KMS-11 (cell line): ENCODE measurements at regions not wholly inside any gene's neighbourhood (a gene's known extent, or its start where the extent isn't known, plus 50 kb on each side); places are given as distances from the start of the nearest gene placed in this dataset.

Experiments
- H2AFZ ChIP-seq: fragments of 200-600 bp; sonication (generic); 2 replicates; pipeline ENCODE4 v1.6.1; 2016; ENCODE audit warnings: antibody characterized with exemption, mixed run types, low read depth
- H3K27ac ChIP-seq: fragments of 200-600 bp; sonication (generic); 2 replicates; pipeline ENCODE4 v1.6.1; 2016; ENCODE audit warnings: mild to moderate bottlenecking, mixed run types
- H3K27me3 ChIP-seq: fragments of 200-600 bp; sonication (generic); 2 replicates; pipeline ENCODE4 v1.6.1; 2017; ENCODE audit warnings: mild to moderate bottlenecking, low read depth, mixed run types, moderate library complexity; ENCODE audit not compliant: insufficient read depth
- H3K36me3 ChIP-seq: fragments of 200-600 bp; sonication (generic); 2 replicates; pipeline ENCODE4 v1.6.1; 2017; ENCODE audit warnings: mild to moderate bottlenecking, mixed run types; ENCODE audit not compliant: insufficient read depth
- H3K4me1 ChIP-seq: fragments of 200-600 bp; sonication (generic); 2 replicates; pipeline ENCODE4 v1.6.1; 2016; ENCODE audit warnings: mild to moderate bottlenecking, low read depth, mixed run types; ENCODE audit not compliant: poor library complexity, severe bottlenecking
- H3K4me2 ChIP-seq: fragments of 200-600 bp; sonication (generic); 2 replicates; pipeline ENCODE4 v1.7.0; 2016; ENCODE audit warnings: mild to moderate bottlenecking, mixed run types
- H3K4me3 ChIP-seq: fragments of 200-600 bp; sonication (generic); IDR thresholded peaks from 2 replicates; pipeline ENCODE4 v1.6.1; 2017; ENCODE audit warnings: low read depth, low read length, mixed read lengths; ENCODE audit not compliant: insufficient read depth
- H3K79me2 ChIP-seq: fragments of 200-600 bp; sonication (generic); 2 replicates; pipeline ENCODE4 v1.6.1; 2016; ENCODE audit warnings: low read depth, mixed run types; ENCODE audit not compliant: insufficient read depth
- H3K9ac ChIP-seq: fragments of 200-600 bp; sonication (generic); 2 replicates; pipeline ENCODE4 v1.6.1; 2016; ENCODE audit warnings: mild to moderate bottlenecking, mixed run types
- H4K20me1 ChIP-seq: fragments of 200-600 bp; sonication (generic); 2 replicates; pipeline ENCODE4 v1.6.1; 2016; ENCODE audit warnings: mild to moderate bottlenecking, mixed run types; ENCODE audit not compliant: insufficient read depth
- TF ChIP-seq, protein P1 (sequence below): fragments of 200-600 bp; sonication (generic); conservative IDR thresholded peaks from 2 replicates; pipeline ENCODE4 v1.6.1; 2017; ENCODE audit warnings: low read depth, mild to moderate bottlenecking, antibody characterized with exemption, low read length, moderate library complexity, mixed read lengths

DNA sequence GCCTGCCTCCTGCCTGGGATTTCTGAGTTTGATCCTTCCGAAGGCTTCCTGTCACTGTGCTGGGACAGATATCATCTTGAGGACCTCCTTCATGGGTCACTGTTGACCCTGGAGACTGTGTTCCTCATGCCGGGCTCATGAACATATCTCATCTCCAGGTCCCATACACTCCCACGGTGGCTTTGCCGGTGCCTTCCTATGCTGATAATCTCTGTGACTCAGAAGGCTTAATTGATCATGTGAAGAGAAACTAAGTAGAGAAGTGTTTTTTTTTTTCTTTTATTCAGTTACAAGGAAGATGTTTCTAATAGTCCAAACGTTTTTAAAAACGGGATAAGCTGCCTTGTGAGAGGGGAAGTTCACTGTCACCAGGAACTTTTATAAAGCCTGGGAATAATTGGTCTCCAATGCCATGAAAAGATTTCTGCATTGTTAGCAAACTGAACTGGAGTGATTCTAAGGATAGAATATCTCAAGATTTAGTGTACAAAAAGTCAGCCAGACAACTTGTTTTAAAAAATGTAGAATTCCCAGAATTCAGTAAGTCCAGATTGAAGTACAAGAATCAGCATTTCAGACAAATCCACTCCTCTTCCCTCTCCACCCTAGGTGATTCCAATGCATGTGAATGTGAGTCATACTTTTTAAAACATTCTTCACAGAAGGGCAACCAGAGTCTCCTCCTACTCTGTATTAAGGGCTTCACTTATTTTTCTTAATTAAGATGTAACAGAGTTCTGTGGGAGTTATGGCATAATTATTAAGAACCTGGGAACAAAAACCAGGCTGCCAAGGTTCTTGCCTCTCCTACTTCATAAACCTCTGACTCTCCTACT is 139.8 kb upstream of the LGR5 start:
- H3K27me3 ChIP-seq, result no peaks in the 10 kb centered on the region
- no peak overlapping the region for H3K9ac ChIP-seq
- H3K27ac ChIP-seq, result no peak overlapping the region
- no peak overlapping the region for H2AFZ ChIP-seq
- H3K4me1 ChIP-seq, result no peaks in the 10 kb centered on the region
- no peaks in the 10 kb centered on the region for H3K79me2 ChIP-seq
- H3K4me2 ChIP-seq, result no peak overlapping the region
- no peaks in the 10 kb centered on the region for H3K36me3 ChIP-seq
- TF ChIP-seq, protein P1, sequence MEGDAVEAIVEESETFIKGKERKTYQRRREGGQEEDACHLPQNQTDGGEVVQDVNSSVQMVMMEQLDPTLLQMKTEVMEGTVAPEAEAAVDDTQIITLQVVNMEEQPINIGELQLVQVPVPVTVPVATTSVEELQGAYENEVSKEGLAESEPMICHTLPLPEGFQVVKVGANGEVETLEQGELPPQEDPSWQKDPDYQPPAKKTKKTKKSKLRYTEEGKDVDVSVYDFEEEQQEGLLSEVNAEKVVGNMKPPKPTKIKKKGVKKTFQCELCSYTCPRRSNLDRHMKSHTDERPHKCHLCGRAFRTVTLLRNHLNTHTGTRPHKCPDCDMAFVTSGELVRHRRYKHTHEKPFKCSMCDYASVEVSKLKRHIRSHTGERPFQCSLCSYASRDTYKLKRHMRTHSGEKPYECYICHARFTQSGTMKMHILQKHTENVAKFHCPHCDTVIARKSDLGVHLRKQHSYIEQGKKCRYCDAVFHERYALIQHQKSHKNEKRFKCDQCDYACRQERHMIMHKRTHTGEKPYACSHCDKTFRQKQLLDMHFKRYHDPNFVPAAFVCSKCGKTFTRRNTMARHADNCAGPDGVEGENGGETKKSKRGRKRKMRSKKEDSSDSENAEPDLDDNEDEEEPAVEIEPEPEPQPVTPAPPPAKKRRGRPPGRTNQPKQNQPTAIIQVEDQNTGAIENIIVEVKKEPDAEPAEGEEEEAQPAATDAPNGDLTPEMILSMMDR, result no peak
- H4K20me1 ChIP-seq, result no peaks in the 10 kb centered on the region
- no peak overlapping the region for H3K4me3 ChIP-seq

DNA sequence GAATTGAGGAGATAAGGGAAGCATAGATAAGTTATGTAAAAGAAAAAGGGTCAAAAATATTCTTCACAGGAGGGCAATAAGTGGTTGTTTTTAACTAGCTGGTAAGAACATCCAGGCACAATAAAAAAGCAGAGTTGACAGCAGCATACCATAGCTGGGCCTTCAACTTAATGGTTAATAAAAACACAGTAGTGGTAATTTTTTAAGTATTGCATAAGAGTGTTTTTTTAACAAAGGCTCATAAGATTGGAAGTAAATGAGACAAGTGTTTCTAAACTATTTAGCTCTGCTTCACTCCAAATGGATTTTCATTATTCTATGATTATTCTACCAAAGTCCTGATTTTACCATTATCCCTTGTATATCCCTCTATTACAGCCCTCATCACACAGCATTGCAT is 140.1 kb upstream of the TSPAN8 start:
- Histone ChIP-seq H3K4me3 (no peak overlapping the region), H3K4me1 (no peaks in the 10 kb centered on the region), H3K4me2 (no peak overlapping the region), H3K27me3 (no peaks in the 10 kb centered on the region), H2AFZ (no peak overlapping the region), H3K36me3 (no peaks in the 10 kb centered on the region), H4K20me1 (no peaks in the 10 kb centered on the region), H3K27ac (no peak overlapping the region), H3K79me2 (no peaks in the 10 kb centered on the region), H3K9ac (no peak overlapping the region)
- TF ChIP-seq, protein P1, result no peak

DNA sequence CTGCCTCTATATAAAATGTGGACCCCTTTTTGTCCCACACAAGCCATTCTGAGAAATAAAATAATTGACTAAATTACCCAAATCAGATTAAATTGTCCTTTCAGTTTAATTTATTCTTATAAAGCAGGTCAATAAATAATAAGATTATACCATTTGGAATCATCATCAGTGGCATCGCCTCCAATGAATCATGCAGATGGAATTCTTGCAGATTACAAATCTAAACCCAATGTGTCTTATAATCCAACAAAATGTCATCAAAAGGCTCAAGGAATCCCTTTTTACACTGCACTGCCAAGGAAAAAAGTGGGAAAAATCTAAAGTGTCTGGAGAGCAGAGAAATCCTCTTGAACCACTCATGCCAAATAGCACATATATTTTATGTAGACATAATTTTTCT is 138.2 kb upstream of the TSPAN8 start:
- Histone ChIP-seq H3K4me1 (no peaks in the 10 kb centered on the region), H3K9ac (no peak overlapping the region), H4K20me1 (no peaks in the 10 kb centered on the region), H3K27ac (no peak overlapping the region), H3K36me3 (no peaks in the 10 kb centered on the region), H2AFZ (no peak overlapping the region), H3K4me3 (no peak overlapping the region), H3K79me2 (no peaks in the 10 kb centered on the region), H3K27me3 (no peaks in the 10 kb centered on the region), H3K4me2 (no peak overlapping the region)
- TF ChIP-seq, protein P1, result no peak

DNA sequence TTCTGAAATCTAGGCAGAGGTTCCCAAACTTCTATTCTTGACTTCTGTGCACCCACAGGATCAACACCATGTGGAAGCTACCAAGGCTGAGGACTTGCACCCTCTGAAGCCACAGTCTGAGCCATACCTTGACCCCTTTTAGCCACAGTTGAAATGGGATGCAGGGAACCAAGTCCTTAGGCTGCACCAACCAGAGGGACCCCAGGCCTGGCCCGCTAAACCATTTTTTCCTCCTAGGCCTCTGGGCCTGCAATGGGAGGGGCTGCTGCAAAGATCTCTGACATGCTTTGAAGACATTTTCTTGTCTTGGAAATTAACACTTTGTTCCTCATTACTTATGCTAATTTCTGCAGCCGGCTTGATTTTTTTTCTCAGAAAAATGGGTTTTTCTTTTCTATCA is 133.9 kb upstream of the TSPAN8 start:
- Histone ChIP-seq H3K4me1 (no peaks in the 10 kb centered on the region), H3K9ac (no peak overlapping the region), H3K36me3 (no peaks in the 10 kb centered on the region), H4K20me1 (no peaks in the 10 kb centered on the region), H3K27me3 (no peaks in the 10 kb centered on the region), H3K4me2 (no peak overlapping the region), H3K4me3 (no peak overlapping the region), H3K79me2 (no peaks in the 10 kb centered on the region), H3K27ac (no peak overlapping the region), H2AFZ (no peak overlapping the region)
- TF ChIP-seq, protein P1, result no peak
